GM18519 (cell line): ENCODE measurements at regions not wholly inside any gene's neighbourhood (a gene's known extent, or its start where the extent isn't known, plus 50 kb on each side); places are given as distances from the start of the nearest gene placed in this dataset.
"Not testable (repeated sequence)": the region's sequence is repeated elsewhere in the genome, so short reads cannot be mapped to it uniquely, and the experiment has no call there.

Source experiments
- ATAC-seq: cut with Tn5 transposase; IDR thresholded peaks from one replicate; pipeline ENCODE4 v1.9.1; 2021; ENCODE audit warnings: mild to moderate bottlenecking, moderate library complexity; ENCODE audit not compliant: unreplicated experiment, low FRiP score

DNA sequence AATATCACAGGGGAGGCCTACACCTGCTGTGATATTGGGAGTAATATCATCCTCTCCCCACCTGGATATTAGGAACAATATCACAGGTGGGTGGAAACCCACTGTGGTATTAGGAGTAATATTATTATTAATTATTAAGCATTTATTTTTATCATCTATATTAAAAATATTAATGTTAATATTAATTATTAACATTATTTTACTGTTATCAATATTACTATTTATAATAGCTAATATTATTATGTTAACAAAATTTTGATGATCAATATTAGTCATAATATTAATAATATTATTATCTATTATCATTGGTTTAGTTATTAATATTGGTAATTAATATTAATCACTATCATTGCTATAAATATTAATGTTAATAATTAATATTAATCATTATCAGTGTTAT, 161.1 kb upstream of the API5 start:
- no peak for ATAC-seq

- no peak for ATAC-seq
Observed at GRCh38 chr11:43164831-43165230, 147.0 kb upstream of the API5 start.

DNA sequence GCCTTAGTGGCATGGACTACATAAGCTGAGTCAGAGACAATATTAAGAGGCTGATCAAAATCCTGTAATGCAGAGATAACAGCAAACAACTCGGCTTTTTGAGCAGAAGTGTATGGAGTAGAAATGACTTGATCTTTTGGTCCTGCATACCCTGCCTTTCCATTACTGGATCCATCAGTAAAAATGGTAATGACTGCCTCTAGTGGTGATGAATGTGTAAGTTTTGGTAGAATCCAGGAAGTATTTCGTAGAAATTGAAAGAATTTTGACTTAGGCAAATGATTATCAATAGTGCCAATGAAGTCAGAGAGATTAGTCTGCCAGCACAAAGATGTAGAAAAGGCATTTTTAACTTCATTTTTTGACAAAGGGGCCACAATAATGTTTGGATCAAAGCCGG, 146.4 kb upstream of the API5 start:
- ATAC-seq, result not testable (repeated sequence)

- ATAC-seq, result not testable (repeated sequence)
Observed at GRCh38 chr11:43168241-43168640, 143.6 kb upstream of the API5 start.

DNA sequence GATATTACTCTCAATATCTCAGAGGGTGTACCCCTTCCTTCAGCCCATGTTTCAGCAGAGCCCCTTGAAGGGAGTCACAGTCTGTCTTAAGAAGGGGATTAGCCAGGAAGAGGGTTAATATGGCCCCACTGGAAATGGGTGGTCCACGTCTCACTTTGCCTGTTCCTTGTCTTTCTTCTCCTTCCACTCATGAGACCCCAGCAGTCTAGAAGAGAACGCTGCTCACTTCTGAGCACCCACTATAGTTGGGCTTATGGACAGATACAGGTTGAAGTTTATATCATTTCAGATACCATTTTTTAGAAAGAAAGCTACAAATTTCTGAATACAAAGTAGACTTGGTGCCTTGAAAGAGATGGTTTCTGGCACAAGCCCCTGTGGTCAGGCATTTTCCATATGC, 139.3 kb upstream of the API5 start:
- no peak for ATAC-seq

DNA sequence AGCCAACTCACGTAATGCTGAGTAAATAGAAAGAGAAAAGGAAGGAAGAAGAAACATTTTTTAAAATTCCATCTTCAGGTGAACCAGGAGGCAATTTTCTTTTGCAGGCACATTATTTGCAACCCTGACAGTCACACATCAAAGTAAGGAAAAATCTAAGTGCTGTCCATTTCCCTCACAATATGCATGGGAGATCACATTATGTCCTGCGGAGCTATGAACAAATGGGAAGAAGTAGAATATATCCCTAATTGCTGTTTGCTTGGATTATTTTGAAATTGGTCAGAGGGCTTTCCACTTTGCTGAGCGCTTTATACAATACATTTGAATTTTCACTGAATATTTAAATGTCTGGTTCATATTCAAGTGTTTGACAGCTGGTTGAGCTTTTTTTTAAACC, 133.8 kb upstream of the API5 start:
- ATAC-seq, result no peak

GRCh38 chr11:43194459-43194858, 117.3 kb upstream of the API5 start:
- not testable (repeated sequence) for ATAC-seq

GRCh38 chr11:43197379-43197778, 114.4 kb upstream of the API5 start:
- ATAC-seq, result no peak

GRCh38 chr11:43200031-43200430, 111.8 kb upstream of the API5 start:
- no peak for ATAC-seq

- no peak for ATAC-seq
Observed at GRCh38 chr11:43212279-43212678, 99.5 kb upstream of the API5 start.

DNA sequence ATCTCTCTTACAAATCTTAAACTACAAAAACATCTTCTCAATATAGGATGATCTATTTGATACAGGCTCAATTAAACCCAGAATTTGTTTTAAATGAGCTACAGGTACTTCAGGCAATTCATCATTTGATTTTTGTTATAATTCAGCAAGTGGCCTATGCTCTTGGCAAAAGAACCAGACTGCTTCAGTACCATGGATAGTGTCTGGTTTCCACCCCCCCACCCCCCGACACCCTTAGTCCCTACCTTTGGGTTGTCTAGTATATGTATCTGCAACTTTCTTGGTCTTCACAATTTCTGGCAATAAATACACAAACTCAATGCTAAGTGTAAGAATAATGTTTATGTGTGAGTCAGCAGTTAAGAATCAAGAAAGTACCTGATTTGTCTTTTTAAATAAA, 97.3 kb upstream of the API5 start:
- ATAC-seq, result no peak

DNA sequence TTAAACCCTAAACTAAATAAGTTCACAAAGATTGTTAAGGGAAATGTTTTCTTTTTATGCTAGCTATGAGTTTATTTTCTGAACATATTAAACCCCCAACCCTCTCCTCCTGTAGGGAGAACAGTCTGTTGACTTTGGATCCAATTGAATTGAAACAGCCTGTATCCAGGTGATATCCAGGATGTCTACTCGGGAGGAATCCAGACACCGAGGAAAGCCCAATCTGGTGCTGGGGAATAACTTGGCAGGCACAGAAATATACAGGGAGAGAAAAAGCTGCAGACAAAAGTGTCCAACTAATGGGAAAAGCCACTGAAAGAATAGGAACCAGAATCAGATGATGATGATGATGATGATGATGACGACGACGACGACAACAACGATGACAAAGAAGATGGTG, 93.9 kb upstream of the API5 start:
- ATAC-seq, result no peak

- ATAC-seq, result no peak
Observed at GRCh38 chr11:43222215-43222614, 89.6 kb upstream of the API5 start.

DNA sequence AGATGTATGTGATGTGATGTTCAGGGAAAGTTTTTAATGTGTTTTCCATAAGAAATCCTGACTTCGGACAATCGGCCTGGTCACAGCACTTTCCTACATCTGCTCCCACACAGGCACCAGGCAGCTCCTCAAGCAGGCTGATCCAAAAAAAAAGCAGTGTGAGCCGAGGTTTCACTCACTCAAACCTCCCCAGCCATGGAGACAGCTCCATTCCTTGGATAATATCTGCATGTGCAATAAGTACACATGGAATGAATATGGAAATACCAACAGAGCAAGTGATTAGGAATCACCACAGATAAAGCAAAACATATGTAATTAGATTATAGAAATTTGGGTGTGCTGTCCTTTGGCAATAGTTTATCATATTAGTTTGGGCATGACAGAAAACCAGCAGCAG, 88.8 kb upstream of the API5 start:
- ATAC-seq, result no peak

- ATAC-seq, result no peak
Observed at GRCh38 chr11:43234881-43235280, 76.9 kb upstream of the API5 start.

DNA sequence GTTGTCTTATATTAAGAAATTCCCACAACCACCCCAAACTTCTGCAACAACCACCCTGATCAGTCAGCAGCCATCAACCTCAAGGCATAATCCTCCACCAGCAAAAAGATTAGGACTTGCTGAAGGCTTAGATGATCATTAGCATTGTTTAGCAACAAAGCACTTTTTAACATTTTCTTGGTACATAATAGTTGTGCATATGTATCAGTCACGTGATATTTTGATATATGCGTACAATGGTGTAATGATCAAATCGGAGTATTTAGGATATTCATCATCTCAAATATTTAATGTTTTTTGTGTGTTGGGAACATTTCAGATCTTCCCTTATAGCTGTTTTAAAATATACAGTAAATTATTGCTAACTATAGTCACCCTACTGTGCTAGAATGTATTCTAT, 73.5 kb upstream of the API5 start:
- ATAC-seq, result no peak

- ATAC-seq, result no peak
Observed at GRCh38 chr11:43239791-43240190, 72.0 kb upstream of the API5 start.

- ATAC-seq, result no peak
Observed at GRCh38 chr11:43242401-43242800, 69.4 kb upstream of the API5 start.

DNA sequence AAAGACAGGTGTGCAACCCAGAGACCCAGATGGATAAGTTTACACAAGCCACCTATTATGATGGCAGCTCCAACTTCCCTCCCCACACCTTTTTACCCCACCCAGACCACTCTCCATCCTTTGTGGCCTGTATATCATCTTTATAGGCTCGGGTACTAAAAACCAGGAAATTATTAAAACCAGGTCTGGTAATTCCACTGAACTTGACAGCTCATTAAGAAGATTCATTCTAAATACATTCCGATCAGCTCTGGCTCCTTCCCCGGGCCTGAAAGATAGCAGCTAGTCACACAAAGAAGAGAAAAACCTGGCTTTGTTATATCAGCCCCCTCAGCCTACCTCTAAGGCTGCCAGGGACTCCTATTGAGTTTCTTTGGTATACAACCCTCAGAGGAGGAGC, 67.9 kb upstream of the API5 start:
- no peak for ATAC-seq

- ATAC-seq, result no peak
Observed at GRCh38 chr11:43245466-43245865, 66.3 kb upstream of the API5 start.

- ATAC-seq, result no peak
Observed at GRCh38 chr11:43250309-43250708, 61.5 kb upstream of the API5 start.

DNA sequence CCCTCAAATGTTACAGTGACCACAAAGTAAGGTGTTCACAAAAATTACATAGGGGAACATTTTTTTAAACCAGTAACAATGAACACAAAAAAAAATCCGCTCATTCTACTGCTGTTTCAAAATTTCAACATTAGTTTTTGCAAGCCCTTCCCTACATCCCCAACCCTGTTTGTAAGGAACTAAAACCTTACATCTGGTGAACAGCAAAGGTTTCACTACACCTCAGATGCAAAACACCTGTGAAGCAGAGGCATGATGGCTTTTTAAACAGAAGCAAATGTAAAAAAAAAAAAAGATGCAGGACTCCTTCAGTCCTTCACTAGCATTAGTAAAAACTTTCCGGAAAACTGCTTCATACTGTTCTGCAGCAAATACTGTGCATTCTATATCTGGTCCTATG, 50.0 kb upstream of the API5 start:
- no peak for ATAC-seq
